HL-60 (cell line): ENCODE measurements at regions not wholly inside any gene's neighbourhood (a gene's known extent, or its start where the extent isn't known, plus 50 kb on each side); places are given as distances from the start of the nearest gene placed in this dataset.
"Not testable (repeated sequence)": the region's sequence is repeated elsewhere in the genome, so short reads cannot be mapped to it uniquely, and the experiment has no call there.

ENCODE experiments used
- DNase-seq, 2 experiments: peaks; one replicate each; pipeline ENCODE4 v3.0.0-alpha.2; 2010 to 2020; ENCODE audit warnings: low read depth in 1 of 2, low spot score in 1 of 2
- H3K27ac ChIP-seq: fragments of 250-450 bp; sonication (Bioruptor Pico); replicated peaks from 2 replicates; pipeline ENCODE4 v1.5.1; 2020; ENCODE audit warnings: mild to moderate bottlenecking, moderate library complexity
- H3K27me3 ChIP-seq: fragments of 250-450 bp; sonication (Bioruptor Pico); 2 replicates; pipeline ENCODE4 v1.5.1; 2021; ENCODE audit warnings: mild to moderate bottlenecking, moderate library complexity; ENCODE audit not compliant: insufficient read depth, poor library complexity, severe bottlenecking
- H3K4me3 ChIP-seq: replicated peaks from 2 replicates; pipeline ENCODE4 v1.5.1; 2011; ENCODE audit warnings: mild to moderate bottlenecking, control low read depth, low read length; ENCODE audit not compliant: insufficient read depth
- CTCF ChIP-seq: IDR thresholded peaks from one replicate; pipeline ENCODE4 v1.5.1; 2011; ENCODE audit warnings: low read length, control low read depth, inconsistent platforms; ENCODE audit not compliant: insufficient read depth
- GABPA ChIP-seq: IDR thresholded peaks from 2 replicates; pipeline ENCODE4 v1.6.1; 2012; ENCODE audit warnings: low read depth
- POLR2AphosphoS5 ChIP-seq: IDR thresholded peaks from 2 replicates; pipeline ENCODE4 v1.6.1; 2012; ENCODE audit warnings: low read depth
- SPI1 ChIP-seq: IDR thresholded peaks from 2 replicates; pipeline ENCODE4 v1.6.1; 2012; ENCODE audit warnings: low read depth, mild to moderate bottlenecking, borderline replicate concordance
- TF ChIP-seq, protein P1 (sequence below): IDR thresholded peaks from 2 replicates; pipeline ENCODE4 v1.6.1; 2012; ENCODE audit warnings: low read depth; ENCODE audit not compliant: insufficient replicate concordance

DNA sequence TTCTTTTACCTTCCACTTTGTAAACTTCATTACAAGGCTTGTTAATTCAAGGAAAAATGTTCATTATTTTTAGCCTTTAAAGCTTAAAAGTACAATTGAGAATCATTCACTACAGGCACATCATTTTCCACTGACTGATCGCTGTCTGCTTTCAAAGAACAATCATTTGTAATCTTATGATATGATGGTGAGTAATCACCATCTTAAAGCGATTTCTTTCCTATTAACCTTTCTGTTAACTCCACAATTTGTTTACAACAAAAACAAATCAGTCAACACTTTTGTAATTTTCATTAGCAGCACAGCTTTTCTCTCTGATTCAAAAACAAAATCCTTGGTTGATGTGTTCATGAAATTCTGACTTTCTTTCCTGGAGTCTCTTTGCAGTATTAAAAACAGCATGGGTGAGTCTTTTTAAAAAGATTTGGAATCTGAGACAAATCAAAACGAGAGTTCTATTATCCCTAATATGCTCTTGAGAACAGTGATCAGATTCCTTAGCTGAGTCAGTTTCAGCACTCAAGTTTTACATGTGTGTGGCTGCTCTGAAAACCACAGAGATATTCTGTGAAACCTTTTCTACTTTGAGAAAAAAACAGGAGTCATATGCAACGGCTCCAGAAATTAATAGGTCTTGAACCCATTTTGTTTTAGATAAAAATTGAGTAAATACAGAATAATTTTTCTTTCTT is 145.8 kb upstream of the TMPRSS15 start:
- DNase-seq = no peak
- H3K27ac ChIP-seq = no peak overlapping the region
- no peaks in the 10 kb centered on the region for H3K27me3 ChIP-seq
- no peak overlapping the region for H3K4me3 ChIP-seq
- TF ChIP-seq POLR2AphosphoS5 (no peak), SPI1 (no peak), GABPA (no peak)
- TF ChIP-seq, protein P1, sequence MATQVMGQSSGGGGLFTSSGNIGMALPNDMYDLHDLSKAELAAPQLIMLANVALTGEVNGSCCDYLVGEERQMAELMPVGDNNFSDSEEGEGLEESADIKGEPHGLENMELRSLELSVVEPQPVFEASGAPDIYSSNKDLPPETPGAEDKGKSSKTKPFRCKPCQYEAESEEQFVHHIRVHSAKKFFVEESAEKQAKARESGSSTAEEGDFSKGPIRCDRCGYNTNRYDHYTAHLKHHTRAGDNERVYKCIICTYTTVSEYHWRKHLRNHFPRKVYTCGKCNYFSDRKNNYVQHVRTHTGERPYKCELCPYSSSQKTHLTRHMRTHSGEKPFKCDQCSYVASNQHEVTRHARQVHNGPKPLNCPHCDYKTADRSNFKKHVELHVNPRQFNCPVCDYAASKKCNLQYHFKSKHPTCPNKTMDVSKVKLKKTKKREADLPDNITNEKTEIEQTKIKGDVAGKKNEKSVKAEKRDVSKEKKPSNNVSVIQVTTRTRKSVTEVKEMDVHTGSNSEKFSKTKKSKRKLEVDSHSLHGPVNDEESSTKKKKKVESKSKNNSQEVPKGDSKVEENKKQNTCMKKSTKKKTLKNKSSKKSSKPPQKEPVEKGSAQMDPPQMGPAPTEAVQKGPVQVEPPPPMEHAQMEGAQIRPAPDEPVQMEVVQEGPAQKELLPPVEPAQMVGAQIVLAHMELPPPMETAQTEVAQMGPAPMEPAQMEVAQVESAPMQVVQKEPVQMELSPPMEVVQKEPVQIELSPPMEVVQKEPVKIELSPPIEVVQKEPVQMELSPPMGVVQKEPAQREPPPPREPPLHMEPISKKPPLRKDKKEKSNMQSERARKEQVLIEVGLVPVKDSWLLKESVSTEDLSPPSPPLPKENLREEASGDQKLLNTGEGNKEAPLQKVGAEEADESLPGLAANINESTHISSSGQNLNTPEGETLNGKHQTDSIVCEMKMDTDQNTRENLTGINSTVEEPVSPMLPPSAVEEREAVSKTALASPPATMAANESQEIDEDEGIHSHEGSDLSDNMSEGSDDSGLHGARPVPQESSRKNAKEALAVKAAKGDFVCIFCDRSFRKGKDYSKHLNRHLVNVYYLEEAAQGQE = no peak

- H3K27ac ChIP-seq = no peak overlapping the region
- no peak overlapping the region for H3K4me3 ChIP-seq
- no peaks in the 10 kb centered on the region for H3K27me3 ChIP-seq
- no peak for DNase-seq
- TF ChIP-seq SPI1 (no peak), GABPA (no peak), CTCF (no peak), POLR2AphosphoS5 (no peak)
- TF ChIP-seq, protein P1 = no peak
Measured at GRCh38 chr21:18550361-18550760, 146.8 kb upstream of the TMPRSS15 start.

DNA sequence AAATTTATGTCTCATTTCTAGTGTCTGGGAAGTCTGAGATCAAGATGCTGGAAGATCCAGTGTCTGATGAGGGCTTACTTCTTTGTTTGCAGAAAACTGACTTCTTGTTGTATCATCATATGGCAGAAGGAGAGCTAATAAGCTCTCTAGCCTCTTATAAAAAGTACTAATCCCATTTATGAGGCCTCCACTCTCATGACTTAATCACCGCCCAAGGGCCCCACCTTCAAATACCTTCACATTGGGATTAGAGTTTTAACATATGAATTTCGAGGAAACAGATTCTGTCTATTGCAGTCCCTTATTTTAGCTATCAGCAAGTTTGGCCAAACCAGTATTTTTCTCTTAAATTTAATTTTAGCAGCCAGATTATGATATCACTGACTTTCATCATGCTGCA is 150.2 kb upstream of the TMPRSS15 start:
- no peak overlapping the region for H3K4me3 ChIP-seq
- H3K27me3 ChIP-seq = no peaks in the 10 kb centered on the region
- TF ChIP-seq GABPA (no peak), CTCF (no peak)
- DNase-seq = no peak
- no peak overlapping the region for H3K27ac ChIP-seq

GRCh38 chr21:18567770-18568169 is 164.2 kb upstream of the TMPRSS15 start:
- H3K4me3 ChIP-seq, DNase-seq, H3K27ac ChIP-seq: not testable (repeated sequence)

DNA sequence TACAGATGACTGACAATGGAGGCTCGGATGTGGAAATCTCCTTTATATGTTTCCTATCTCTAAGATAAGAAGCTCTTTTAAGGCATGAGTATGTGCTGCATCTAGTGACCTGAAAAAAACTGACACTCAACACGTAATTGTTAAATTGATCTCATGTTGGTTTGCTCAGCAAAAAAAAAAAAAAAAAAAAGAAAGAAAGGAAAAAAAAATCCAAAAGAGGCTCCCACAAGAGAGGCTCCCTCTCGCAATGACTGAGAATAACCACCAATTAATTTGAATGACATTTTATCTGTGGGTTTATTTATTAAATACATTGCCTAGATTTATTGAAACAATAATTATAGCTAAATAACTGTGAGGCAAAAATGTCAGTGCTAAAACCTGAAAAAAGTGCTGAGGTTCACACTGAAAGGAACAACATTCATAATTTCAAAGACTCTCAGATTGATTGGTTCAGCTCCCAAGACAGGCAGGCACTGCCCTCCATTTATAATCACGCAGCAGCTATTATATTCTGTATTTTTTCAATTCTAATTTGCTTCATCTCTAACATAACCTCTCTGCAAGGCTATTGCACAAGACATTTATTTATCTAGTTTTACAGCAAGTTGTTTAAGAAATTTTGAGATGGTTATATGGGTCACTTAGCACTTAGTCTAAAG is 184.5 kb upstream of the TMPRSS15 start:
- no peak overlapping the region for H3K4me3 ChIP-seq
- H3K27ac ChIP-seq = no peak overlapping the region
- DNase-seq = no peak
- H3K27me3 ChIP-seq = no peaks in the 10 kb centered on the region
- no peak for TF ChIP-seq GABPA
- no peak for TF ChIP-seq POLR2AphosphoS5
- TF ChIP-seq, protein P1 = no peak
- TF ChIP-seq CTCF = no peak
- no peak for TF ChIP-seq SPI1

More at GRCh38 chr21:18567770-18568169, 164.2 kb upstream of the TMPRSS15 start:
- not testable (repeated sequence) for H3K27me3 ChIP-seq
